CD4-positive, alpha-beta T cell treated with Interleukin-15 for 4 hours (primary cell): ENCODE measurements at regions not wholly inside any gene's neighbourhood (a gene's known extent, or its start where the extent isn't known, plus 50 kb on each side); places are given as distances from the start of the nearest gene placed in this dataset.
"Not testable (repeated sequence)": the region's sequence is repeated elsewhere in the genome, so short reads cannot be mapped to it uniquely, and the experiment has no call there.

ENCODE experiments used
- DNase-seq: peaks from one replicate; pipeline ENCODE4 v3.0.0-alpha.2; 2020; ENCODE audit warnings: low spot score

DNA sequence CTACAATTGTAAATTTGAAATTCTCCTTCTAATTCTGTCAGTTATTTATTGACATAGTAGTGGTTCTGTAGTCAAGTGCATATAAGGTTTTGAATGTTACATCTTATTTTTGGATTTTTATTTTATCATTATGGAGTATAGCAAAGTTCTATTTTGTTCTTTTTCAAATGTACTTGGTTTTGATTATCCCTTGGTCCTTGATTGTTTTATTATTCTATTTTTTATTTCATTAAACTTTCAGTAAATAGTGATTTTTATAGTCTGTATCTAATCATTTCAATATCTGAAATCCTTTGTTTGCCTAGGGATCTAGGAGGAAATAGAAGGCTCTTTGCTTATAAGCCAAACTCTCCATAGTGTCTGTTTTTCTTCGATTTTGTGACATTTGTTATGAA lies 87.8 kb downstream of the HFE start:
- no peak for DNase-seq

DNA sequence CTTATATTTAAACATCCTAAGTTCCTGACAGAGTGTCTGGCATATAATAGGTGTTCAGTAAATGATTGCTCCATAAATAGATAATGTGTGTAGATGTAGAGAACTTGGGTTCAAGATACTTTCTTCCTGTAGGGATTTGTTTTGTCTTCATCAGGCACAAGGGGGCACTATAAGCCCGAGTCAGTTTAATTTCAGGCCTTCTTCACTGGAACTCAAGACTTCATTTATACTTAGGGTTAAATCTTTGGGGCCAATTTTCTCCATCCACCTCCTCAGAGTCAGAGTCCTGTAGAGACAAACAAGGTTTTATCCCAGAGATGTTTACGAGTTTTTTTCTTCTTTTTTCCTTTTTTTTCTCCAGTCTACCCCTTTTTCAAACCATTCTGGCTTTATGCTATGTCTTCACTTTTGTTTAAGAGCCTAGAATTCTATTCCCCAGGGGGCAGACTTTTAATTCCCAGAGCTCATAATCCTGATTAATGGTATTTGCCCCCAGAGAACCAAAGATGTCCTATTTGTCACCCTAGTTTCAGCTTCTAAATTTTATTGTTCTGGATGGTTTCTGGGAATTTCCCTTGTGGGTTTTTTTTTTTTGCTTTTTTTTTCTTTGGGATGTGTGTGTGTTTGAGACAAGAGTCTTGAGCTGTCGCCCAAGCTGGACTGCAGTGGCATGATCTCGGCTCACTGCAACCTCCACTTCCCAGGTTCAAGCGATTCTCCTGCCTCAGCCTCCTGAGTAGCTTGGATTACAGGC lies 88.4 kb downstream of the HFE start:
- peak; percentile 77 for DNase-seq

DNA sequence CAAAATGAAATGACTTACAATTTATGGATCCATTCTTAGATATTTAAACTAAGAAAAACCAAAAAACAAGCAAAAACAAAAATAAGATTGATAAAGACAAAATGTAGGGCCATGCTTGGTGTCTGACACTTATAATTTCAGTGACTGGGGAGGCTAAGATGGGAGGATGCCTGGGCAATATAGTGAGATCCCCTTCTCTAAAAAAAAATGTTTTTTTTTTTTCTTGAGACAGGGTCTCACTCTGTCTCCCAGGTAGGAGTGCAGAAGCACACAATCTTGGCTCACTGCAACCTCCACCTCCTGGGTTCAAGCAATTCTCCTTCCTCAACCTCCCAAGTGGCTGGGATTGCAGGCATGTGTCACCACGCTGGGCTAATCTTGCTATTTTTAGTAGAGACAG lies 92.4 kb downstream of the HFE start:
- no peak for DNase-seq

DNA sequence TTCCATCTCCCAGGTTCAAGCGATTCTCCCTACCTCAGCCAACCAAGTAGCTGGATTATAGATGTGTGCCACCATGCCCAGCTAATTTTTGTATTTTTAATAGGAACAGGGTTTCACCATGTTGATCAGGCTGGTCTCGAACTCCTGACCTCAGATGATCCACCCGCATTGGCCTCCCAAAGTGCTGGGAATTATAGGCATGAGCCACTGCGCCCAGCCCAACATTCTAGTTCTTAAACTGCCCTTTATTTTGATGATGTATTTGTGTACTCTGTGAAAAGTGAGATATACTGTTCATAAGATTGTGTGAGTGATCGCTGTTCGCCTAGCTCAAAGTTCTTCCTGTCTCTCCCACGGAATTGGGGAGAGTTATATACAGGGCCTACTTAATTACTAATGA lies 93.1 kb downstream of the HFE start:
- DNase-seq, result no peak

DNA sequence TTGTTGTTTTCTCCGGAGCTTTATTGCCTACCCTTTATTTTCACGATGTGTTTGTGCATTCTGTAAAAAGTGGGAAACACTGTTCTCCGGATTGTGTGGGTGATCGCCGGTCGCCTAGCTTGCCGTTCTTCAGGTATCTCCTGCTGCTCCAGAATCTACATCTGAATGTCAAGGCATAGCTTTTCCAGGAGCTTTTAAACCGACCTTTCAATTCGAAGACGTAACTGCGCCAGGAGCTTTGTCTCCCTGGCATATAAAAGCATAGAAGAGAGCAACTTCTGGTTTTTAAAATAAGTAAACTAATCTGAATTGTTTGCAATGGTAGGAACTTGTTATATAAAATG lies 96.0 kb downstream of the HFE start:
- DNase-seq, result no peak

DNA sequence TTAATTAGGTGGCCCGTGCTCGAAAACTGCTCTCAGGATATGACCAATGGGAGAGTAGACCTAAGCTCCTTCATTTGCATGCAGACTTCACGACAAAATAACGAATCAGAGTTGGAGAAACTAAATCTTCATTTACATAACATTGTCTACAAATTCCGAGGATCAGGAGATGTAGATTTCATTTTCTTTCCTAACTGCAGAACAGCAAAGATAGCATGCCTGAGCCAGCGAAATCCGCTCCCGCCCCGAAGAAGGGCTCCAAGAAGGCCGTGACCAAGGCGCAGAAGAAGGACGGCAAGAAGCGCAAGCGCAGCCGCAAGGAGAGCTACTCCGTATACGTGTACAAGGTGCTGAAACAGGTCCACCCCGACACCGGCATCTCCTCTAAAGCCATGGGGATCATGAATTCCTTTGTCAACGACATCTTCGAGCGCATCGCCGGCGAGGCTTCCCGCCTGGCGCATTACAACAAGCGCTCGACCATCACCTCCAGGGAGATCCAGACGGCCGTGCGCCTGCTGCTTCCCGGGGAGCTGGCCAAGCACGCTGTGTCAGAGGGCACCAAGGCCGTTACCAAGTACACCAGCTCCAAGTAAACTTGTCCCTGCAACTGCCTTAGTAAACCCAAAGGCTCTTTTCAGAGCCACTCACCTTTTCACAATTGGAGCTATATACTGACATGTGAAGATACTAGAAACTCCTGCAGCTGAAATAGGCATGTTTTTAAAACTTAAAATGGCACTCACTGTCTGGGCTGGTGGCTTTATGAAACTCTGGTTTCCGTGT lies 96.5 kb downstream of the HFE start:
- peak; percentile 81 for DNase-seq

DNA sequence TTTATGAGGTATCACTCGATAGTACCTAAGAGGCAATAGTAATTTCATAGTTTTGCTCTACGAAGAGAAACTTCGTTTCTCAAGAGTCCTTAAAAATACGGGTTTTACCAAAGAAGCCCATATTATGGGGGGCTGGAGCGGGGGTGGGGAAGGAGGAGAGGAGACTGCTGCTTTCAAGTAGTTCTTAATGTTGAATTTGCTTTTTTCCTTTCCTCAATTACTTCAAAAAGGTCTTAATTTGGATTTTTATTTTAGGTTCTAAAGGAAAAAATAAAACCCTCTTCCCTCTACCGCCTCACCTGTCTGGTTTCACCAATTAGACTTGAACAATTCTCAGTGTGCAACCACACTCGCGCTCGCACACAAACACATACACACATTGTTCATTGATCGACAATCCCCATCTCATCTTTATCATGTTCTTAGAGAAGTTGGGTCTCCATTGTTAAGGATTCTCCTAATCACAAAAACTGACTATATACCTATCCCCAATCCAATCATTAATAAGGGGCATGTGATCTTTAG lies 97.2 kb downstream of the HFE start:
- no peak for DNase-seq

DNA sequence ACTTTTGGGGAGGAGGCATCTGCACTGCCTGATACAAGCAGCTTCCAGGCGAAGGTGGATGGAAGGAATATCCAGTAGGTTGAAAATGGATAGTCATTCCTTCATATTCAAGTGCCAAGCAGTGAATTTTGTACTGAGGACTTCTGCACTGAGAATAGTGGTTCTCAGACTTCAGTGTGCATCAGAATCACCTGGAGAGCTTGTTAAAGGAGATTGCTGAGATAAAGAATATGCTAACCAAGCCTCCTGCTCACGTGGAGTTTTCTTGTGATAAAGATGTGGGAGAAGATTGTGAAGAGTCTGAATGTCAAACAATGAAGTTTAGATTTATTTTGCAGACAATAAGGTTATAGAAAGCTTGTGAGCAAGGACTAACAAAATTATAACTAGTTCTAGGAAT lies 97.8 kb downstream of the HFE start:
- no peak for DNase-seq

DNA sequence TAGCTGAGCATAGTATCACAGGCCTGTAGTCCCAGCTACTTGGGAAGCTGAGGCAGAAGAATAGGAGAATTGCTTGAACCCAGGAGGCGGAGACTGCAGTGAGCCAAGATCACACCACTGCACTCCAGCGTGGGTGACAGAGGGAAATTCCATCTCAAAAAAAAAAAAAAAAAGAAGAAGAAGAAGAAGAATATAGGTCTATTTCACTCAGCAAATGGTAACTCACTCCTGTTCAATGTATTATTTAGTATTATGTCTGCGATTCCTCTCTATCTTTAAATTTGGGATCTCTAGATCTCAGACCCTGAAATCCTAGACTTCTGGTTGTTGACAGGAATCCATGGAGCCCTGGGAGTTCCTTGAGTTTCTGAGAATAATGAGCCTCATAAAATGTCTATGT lies 98.6 kb downstream of the HFE start:
- DNase-seq, result no peak

DNA sequence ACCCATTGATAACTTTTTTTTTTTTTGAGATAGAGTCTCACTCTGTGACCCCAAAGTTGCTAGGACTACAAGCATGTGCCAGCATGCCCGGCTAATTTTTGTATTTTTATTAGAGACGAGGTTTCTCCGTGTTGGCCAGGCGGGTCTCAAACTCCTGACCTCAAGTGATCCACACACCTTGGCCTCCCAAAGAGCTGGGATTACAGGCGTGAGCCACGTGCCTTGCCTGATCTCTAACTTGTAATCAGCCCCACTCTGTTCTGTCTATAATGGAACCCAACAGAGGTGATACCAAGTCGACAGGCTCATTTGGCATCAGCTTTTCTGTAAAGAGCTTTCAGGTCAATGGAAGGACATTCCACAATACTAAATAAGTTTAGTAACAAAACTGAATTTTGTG lies 99.4 kb downstream of the HFE start:
- DNase-seq, result no peak

DNA sequence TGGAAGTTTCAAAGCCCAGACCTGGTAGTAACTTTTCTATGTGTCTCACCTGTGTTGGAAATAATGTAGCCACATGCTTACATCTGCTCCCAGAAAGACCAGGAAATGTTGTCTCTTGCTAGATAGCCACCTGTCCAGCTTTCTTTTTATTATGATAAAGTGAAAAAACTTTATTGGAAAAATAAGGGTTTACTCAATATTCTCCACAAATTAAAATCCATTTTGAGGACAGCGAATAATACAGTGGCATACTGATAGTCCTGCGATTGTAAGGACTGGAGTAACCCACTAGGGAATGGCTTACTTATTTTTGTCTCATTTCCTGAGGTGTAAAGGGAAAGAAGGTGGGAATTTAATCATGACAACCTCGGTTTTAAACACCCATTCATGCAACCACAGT lies 100.1 kb downstream of the HFE start:
- DNase-seq, result no peak

DNA sequence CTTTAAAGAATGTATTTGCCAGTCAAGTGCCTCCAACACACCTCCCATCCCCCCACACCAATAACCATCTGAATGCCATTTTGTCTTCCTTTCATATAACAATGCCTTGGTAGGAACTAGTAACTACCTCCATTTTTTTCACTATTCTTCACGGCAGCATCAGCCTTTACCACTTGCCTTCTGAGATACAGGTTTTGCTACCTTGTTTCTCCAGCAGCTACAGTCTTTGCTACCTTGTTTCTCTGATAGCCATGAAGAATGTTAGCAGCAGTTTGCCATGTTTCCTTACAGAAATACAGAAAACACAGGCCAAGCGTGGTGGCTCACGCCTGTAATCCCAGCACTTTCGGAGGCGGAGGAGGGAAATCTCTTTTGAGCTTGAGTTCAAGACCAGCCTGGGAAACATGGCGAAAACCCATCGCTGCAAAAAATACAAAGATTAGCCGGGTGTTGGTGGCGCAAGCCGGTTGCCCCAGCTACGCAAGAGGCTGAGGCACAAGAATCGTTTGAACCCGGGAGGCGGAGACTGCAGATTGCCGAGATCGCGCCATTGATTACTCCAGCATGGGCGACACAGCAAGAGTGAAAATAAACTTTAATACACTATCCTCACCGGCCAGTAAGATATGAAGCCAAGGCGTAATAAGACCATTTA lies 100.9 kb downstream of the HFE start:
- DNase-seq, result peak; percentile 34

DNA sequence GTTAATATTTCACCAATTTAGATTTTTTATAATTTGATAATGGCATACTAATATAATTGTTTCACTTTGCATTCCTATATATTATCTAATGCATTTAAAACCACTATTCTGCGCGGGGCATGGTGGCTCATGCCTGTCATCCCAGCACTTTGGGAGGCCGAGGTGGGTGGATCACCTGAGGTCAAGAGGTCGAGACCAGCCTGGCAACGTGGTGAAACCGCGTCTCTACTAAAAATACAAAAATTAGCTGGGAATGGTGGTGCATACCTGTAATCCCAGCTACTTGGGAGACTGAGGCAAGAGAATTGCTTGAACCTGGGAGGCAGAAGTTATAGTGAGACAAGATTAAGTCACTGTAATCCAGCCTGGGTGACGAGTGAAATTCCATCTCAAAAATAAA lies 104.3 kb downstream of the HFE start:
- not testable (repeated sequence) for DNase-seq

DNA sequence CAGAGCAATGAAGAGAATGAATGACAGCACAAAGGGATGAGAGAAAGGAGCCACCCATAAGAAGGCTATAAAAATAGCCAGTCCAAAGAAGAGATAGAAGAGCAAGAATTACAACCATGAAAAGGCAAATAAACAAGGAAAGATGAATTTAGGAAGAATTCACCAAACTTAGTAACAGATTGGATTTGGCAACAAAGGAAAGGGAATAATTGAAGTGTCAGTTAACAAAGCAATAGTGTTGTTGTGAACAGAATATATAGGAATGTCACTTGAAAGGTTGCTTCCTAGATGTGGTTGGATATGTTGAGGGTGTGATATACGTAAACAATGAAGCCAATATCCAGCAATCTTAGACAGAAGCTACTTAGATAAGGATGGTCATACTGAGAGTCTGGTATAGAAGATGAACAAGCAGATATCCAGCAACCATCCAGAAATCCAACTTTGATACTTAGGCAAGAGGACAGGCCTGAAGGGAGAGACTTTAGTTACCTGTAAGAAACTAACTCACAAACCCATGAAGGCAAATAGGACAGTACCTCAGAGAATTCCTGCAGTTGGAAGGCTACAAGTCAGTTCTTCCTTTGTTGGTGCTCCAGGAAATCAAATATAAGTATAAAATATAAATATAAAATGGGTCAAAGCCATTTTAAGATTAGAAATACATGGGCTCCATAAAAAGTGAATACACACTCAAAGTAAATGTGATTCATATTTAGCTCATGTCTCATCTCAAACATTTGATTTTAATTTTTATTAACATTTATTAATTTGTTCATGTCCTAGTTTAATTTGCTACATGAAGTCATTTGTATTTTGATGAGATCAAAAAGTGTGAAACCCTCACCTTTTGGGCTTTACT lies 106.5 kb downstream of the HFE start:
- DNase-seq, result no peak

DNA sequence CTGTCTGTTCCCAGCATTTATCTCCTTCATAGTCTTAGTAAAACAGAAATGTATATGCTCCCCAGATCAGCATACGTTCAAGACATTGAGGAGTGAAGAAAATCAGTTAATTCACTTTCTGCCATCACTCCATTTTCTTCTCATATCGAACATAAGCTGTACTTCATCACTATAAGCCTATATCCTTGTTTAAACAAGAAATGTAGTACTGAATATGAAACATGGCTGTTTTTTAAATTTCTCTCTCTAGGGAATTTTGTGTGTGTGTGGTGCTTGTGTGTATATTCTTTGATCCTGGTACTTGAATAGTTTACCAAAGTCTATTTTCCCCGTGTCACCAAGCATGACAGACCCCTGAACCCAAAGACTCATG lies 107.1 kb downstream of the HFE start:
- no peak for DNase-seq

DNA sequence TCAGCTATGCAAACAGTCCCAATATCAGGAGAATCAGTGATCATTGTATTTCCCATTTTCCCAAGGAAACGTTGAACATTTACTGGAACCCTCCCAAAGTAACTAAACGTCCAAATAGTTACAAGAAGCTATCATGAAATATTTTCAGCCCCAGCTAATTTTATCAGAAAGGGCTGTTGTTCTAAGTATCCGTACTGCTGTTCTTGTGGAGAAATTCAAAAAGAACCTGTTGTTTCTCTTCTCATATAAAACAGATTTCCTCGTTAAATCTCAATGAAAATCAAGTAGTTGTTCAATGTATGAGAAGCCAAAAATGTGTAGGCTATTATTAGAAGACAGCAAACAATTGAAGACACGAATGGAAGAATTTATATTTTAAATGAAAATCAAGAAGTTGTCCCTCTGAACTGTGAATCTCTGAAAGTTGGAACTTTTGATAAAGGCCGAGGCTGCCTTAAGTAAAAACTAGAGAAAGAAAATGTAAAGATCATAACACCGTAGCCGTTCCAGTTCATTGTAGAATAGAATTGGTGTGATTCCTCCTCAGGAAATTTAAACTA lies 107.7 kb downstream of the HFE start:
- no peak for DNase-seq

DNA sequence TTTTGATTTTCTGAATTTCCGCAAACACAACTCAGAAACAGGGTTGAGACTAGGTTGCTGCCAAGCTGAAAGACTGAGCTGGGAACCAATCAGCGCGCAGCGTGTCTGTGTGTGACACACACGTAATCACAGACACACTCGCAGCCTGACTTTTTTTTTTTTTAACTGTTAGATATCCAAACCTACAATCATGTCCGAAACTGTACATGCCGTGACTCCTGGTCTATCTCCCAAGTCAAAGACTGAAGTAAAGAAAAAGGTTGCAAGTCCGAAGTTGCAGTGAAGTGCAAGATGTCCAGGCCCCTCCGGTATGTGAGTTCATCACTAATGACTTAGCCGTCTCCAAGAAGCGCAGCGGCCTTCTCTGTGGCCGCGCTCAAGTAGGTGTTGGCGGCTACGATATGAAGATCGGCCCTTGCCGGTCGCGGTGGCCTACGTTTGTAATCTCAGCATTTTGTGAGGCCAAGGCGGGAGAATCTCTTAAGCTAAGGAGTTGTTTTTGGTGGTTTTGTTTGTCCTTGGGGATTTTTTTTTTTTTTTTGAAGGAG lies 108.2 kb downstream of the HFE start:
- DNase-seq, result peak; percentile 89

DNA sequence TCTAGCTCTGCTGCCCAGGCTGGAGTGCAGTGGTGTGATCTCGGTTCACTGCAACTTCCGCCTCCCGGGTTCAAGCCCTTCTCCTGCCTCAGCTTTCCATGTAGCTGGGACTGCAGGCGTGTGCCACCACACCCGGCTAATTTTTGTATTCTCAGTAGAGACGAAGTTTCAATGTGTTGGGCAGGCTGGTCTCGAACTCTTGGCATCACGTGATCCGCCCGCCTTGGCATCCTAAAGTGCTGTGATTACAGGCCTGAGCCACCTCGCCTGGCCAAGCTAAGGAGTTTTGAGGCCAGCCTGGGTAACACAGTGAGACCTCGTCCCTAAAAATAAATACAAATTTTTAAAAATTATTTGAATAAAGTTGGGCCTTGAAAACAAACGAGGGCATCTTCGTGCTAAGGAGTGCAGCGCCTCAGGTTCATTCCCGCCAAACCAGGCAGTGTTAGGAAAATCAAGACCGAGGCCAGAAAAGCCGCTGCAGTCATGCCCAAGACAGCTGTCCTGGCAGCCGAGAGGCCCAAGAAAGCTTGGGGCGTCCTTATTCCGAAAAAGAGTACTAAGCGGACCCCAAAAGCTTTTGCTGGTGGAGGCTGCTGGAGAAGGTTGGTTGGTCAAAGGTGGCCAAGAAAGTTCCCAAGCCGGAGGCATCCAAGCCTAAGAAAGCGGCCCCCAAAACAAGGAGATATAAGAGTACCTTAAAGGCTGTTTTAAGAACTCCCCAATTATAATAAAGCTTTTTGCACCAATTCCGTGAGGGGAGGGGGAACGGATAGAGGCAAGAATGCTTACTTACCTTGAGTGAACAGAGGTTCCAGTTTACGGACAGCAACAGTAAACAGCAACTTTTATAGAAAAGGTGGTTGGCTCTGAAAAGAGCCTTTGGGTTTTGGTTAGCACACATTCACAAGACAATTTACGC lies 109.0 kb downstream of the HFE start:
- DNase-seq, result no peak

DNA sequence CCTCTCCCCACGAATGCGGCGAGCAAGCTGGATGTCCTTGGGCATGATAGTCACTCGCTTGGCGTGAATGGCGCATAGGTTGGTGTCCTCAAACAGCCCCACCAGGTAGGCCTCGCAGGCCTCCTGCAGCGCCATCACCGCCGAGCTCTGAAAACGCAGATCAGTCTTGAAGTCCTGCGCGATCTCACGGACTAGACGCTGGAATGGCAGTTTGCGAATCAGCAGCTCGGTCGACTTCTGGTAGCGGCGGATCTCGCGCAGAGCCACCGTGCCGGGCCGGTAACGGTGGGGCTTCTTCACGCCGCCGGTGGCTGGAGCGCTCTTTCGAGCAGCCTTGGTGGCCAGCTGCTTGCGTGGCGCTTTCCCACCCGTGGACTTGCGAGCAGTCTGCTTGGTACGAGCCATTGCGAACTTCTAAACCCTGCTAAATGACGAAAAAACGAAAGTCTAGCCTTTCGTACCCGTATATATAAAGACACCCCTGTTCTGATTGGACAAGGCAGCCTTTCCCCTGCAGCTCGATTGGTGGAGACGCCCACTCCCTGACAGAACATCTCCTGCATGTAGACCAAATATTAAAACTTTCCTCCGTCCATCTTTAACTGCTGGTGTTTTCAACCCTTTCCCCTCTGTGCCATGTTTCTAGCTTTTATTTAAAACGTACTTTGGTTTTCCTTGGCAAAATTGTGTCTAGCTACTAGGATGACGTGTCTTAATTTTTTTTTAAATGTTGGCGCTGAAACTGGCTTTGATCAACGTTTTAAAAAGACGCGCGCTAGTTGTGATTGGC lies 109.8 kb downstream of the HFE start:
- peak; percentile 91 for DNase-seq

DNA sequence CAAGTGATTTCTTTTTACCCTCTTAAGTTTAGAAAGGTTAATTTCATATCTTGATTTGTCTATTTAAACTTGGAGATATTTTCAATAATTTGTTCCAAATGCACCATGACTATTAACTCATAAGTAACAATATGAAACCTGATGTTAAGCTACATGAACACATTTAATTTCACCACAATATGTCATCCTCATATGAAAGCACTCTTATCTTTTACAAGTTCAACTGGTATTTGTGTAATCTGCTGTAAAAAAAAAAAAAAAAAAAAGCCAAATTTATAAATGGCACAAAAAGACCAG lies 110.4 kb downstream of the HFE start:
- DNase-seq, result no peak
